ENCODE measurements at regions not wholly inside any gene's neighbourhood (a gene's known extent, or its start where the extent isn't known, plus 50 kb on each side); places are given as distances from the start of the nearest gene placed in this dataset.

DNA sequence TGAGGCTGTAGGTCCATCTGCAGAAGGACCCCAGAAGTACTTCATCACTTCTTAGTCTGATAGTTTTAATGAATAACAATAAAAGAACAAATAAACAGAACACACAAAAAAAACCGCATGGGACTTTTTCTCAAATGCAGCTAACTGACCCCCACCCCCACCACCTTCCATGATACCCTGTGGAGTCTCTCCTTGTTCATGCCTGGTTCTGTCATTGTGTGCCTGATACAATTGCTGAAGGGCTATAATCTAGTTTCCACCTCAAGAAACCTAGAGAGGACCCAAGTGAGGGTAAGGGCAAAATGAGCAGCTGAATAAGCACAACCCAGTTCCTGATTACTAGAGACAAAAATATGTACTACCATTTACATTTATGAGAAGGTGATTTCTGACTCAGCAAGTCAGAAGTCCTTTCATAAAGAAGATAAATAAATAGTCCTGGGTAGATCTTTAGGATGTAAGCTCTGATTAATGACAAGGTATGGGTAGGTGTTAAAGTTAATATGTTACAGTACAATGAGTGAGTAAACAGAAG, 155.1 kb downstream of the TMA16 start:
- H3K4me3 ChIP-seq (ENCODE audit: low read depth, low read length) = no peak overlapping the region
- no peak for TF ChIP-seq CTCF (IDR thresholded peaks at IDR 0.05; ENCODE audit: insufficient read depth, low read depth, low read length)
- no peak for DNase-seq (ENCODE audit: low read depth)

GRCh38 chr4:163651761-163652160, 157.3 kb downstream of the TMA16 start:
- no peak for DNase-seq (ENCODE audit: low read depth)
- no peak overlapping the region for H3K4me3 ChIP-seq (ENCODE audit: low read depth, low read length)
- TF ChIP-seq CTCF (IDR thresholded peaks at IDR 0.05; ENCODE audit: insufficient read depth, low read depth, low read length) = no peak

DNA sequence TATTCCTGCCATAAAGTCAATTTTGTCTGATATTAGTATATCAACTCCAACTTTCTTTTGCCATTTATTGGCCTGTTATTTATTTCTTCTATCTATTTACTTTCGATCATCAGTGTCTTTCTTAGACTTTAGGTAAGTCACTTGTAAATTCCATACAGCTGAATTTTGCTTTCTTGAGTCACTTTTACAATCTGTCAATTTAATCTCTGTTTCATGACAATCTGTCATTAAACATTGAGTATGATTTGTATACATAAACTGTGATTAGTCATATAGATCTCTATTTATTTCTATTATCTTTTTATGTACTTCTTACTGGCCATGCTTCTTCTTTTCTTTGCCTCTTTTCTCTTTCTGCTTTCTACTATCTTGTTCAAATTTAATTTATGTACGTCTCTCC, 160.1 kb downstream of the TMA16 start:
- TF ChIP-seq CTCF (IDR thresholded peaks at IDR 0.05; ENCODE audit: insufficient read depth, low read depth, low read length) = no peak
- no peak for DNase-seq (ENCODE audit: low read depth)
- no peak overlapping the region for H3K4me3 ChIP-seq (ENCODE audit: low read depth, low read length)

GRCh38 chr4:163660636-163661035, 166.1 kb downstream of the TMA16 start:
- no peak for DNase-seq (ENCODE audit: low read depth)
- no peak overlapping the region for H3K4me3 ChIP-seq (ENCODE audit: low read depth, low read length)
- no peak for TF ChIP-seq CTCF (IDR thresholded peaks at IDR 0.05; ENCODE audit: insufficient read depth, low read depth, low read length)

DNA sequence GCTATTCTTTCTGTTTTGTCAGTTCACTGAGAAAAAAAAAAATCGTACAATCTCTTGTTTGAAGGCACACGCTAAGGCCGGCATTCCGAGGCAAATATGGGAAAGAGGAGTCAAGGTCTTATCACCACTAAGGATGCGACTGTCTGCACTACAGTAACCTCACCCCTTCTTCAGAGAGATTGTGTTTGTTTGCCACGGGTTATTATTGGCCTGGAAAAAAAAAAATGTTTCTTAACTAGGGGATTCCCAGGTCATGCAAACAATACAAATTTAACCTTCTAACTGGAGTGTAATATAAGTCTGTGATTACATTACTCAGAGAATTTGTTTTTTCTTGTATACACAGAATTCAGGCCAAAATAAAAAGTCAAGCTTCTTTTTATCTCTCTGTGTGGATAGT, 168.3 kb downstream of the TMA16 start:
- no peak for DNase-seq (ENCODE audit: low read depth)
- no peak overlapping the region for H3K4me3 ChIP-seq (ENCODE audit: low read depth, low read length)
- TF ChIP-seq CTCF (IDR thresholded peaks at IDR 0.05; ENCODE audit: insufficient read depth, low read depth, low read length) = no peak

GRCh38 chr4:163663454-163664225, 169.2 kb downstream of the TMA16 start:
- no peak for TF ChIP-seq CTCF (IDR thresholded peaks at IDR 0.05; ENCODE audit: insufficient read depth, low read depth, low read length)
- no peak for DNase-seq (ENCODE audit: low read depth)
- no peak overlapping the region for H3K4me3 ChIP-seq (ENCODE audit: low read depth, low read length)

DNA sequence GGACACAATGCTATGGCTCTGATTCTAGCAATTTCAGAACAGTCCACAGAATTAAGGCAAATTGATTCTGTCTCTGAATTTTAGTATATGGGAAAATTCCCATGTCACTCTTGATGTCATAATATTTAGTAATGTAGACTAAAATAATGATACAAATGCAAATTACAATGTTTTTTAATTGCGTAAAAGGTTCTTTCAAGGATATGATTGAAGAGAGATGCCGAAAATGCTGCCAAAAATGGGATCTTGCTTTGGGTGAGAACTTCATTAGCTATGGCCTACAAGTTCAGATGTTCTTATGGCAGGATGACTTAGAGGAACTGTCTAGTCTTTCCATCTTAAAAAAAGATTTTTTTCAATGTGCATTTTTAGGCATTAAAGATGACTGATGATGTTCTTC, 170.6 kb downstream of the TMA16 start:
- TF ChIP-seq CTCF (IDR thresholded peaks at IDR 0.05; ENCODE audit: insufficient read depth, low read depth, low read length) = no peak
- no peak for DNase-seq (ENCODE audit: low read depth)
- no peak overlapping the region for H3K4me3 ChIP-seq (ENCODE audit: low read depth, low read length)

All from fibroblast of villous mesenchyme (primary cell).